Tibial nerve (tissue), 4 donors: ENCODE measurements at regions not wholly inside any gene's neighbourhood (a gene's known extent, or its start where the extent isn't known, plus 50 kb on each side); places are given as distances from the start of the nearest gene placed in this dataset.

ENCODE experiments used
- CTCF ChIP-seq, 5 experiments: fragments of 200-600 bp in 3 of 5; fragments of 450-650 bp in 2 of 5; sonication (generic) in 3 of 5; IDR thresholded peaks; one replicate each; pipeline ENCODE4 v1.5.1; 2016 to 2019; ENCODE audit warnings: antibody characterized with exemption in 5 of 5, mild to moderate bottlenecking in 3 of 5, moderate library complexity in 2 of 5
- EP300 ChIP-seq, 2 donors: sonication (generic); formaldehyde crosslinking; IDR thresholded peaks; one replicate each; pipeline ENCODE4 v1.6.1; 2017; ENCODE audit warnings: antibody characterized with exemption in 2 of 2, mild to moderate bottlenecking in 1 of 2

- no peak for TF ChIP-seq CTCF (IDR thresholded peaks at IDR 0.05)
- TF ChIP-seq EP300 (IDR thresholded peaks at IDR 0.05): no peak
These were observed 115.0 kb downstream of the CASP12 start for GRCh38 chr11:104783241-104783640.
